ENCODE measurements at regions not wholly inside any gene's neighbourhood (a gene's known extent, or its start where the extent isn't known, plus 50 kb on each side); places are given as distances from the start of the nearest gene placed in this dataset. TPM values are rescaled to one million over a fixed set of nuclear protein-coding genes. Genes with fewer than 3 reads are reported as not detected.

Small RNAs in the stretch of these regions (small RNA-seq; reads per million reads assigned to genes)
- gene RN7SKP167: not detected
